MCF 10A (cell line): ENCODE measurements at regions not wholly inside any gene's neighbourhood (a gene's known extent, or its start where the extent isn't known, plus 50 kb on each side); places are given as distances from the start of the nearest gene placed in this dataset.

Source experiments
- BruUV-seq: library from RNA; stranded (reverse); fragments of 400-500 nt; replicated peaks from 2 replicates; lab custom pipeline; 2021; lab: Mats Ljungman, UMichigan
- CTCF ChIA-PET: fragments of 300-600 bp; sonication (Branson Sonifier 250); formaldehyde crosslinking; extraction: SDS; loops from one replicate; lab custom pipeline; 2021; ENCODE audit warnings: antibody characterized with exemption, inconsistent platforms; lab: Yijun Ruan, JAX
- POLR2A ChIA-PET: fragments of 300-600, 350-650 bp; sonication (Branson Sonifier 250); formaldehyde crosslinking; extraction: SDS; loops from one replicate; lab custom pipeline; 2020; ENCODE audit warnings: antibody characterized with exemption, inconsistent platforms; lab: Yijun Ruan, JAX
- DNase-seq: peaks from one replicate; pipeline ENCODE4 v3.0.0-alpha.2; 2018; ENCODE audit not compliant: unreplicated experiment
- H3K27ac Mint-ChIP-seq: one replicate; pipeline ENCODE4 v1.8.0; 2022; ENCODE audit warnings: mild to moderate bottlenecking, low read depth, mixed read lengths; ENCODE audit not compliant: unreplicated experiment
- H3K27me3 Mint-ChIP-seq: one replicate; pipeline ENCODE4 v1.8.0; 2022; ENCODE audit warnings: mixed read lengths; ENCODE audit not compliant: insufficient read depth, unreplicated experiment
- H3K36me3 Mint-ChIP-seq: one replicate; pipeline ENCODE4 v1.8.0; 2022; ENCODE audit warnings: mild to moderate bottlenecking, moderate library complexity, mixed read lengths; ENCODE audit not compliant: insufficient read depth, unreplicated experiment
- H3K4me1 Mint-ChIP-seq: one replicate; pipeline ENCODE4 v1.8.0; 2022; ENCODE audit warnings: mixed read lengths; ENCODE audit not compliant: insufficient read depth, unreplicated experiment
- H3K4me3 Mint-ChIP-seq: one replicate; pipeline ENCODE4 v1.8.0; 2022; ENCODE audit warnings: mild to moderate bottlenecking, moderate library complexity, mixed read lengths; ENCODE audit not compliant: unreplicated experiment
- H3K9me3 Mint-ChIP-seq: one replicate; pipeline ENCODE4 v1.8.0; 2022; ENCODE audit warnings: mixed read lengths; ENCODE audit not compliant: unreplicated experiment
- intact Hi-C: fragments of 100-400 bp; cut with micrococcal nuclease; formaldehyde crosslinking; loops from 2 replicates; pipeline ENCODE4 v1.14.1; 2022
- TF ChIP-seq, protein P1 (sequence below): fragments of 200-600 bp; IDR thresholded peaks from one replicate; pipeline ENCODE4 v1.8.0; 2022; ENCODE audit warnings: antibody characterized with exemption, mild to moderate bottlenecking; ENCODE audit not compliant: unreplicated experiment

DNA sequence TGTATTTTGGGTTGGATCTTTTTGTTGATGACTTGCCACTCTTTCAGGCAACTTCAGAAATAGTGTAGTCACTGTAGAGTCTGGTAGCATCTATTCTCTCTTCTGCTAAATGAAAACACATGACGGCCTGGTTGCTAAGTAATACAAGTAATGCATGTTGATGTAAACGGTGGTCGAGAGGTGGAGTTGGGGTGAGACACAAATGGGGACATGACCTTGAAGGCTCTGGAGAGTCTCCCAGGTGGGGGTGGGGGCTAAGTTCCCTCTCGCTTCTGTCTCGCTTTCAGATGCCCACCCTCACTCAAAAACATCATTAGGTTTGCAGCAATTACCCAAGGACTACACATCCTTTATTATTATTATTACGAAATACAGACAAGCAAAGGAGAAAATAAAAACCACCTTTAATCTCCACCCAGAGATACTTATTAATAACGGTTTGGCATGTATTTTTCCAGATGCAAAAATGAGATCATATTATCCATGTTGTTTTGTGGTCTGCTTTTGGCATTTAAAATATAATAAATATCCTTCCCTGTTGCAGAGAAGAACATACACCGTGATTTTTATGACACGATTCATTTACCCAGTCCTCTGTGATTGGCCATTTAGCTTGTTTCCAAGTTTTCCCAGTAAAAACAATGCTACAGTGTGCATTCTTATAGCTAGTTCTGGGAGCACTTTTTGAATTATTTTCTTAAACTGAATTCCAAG, 138.1 kb downstream of the MIS18A start:
- intact Hi-C loops: no loop called here
- Mint-ChIP-seq H3K27me3 (no peaks in the 10 kb centered on the region), H3K9me3 (peaks cover 12% of the 10 kb centered on the region), H3K4me1 (peaks cover 27% of the 10 kb centered on the region), H3K36me3 (no peaks in the 10 kb centered on the region), H3K4me3 (no peak overlapping the region), H3K27ac (no peak overlapping the region)
- BruUV-seq: no TSS peak
- TF ChIP-seq, protein P1, sequence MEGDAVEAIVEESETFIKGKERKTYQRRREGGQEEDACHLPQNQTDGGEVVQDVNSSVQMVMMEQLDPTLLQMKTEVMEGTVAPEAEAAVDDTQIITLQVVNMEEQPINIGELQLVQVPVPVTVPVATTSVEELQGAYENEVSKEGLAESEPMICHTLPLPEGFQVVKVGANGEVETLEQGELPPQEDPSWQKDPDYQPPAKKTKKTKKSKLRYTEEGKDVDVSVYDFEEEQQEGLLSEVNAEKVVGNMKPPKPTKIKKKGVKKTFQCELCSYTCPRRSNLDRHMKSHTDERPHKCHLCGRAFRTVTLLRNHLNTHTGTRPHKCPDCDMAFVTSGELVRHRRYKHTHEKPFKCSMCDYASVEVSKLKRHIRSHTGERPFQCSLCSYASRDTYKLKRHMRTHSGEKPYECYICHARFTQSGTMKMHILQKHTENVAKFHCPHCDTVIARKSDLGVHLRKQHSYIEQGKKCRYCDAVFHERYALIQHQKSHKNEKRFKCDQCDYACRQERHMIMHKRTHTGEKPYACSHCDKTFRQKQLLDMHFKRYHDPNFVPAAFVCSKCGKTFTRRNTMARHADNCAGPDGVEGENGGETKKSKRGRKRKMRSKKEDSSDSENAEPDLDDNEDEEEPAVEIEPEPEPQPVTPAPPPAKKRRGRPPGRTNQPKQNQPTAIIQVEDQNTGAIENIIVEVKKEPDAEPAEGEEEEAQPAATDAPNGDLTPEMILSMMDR: no peak
- ChIA-PET POLR2A (no interaction called here), CTCF (interaction anchor here (0.8 kb wide), 1 partner anchor 21 kb away, joined by 3 read pairs; no protein-coding TSS in a partner anchor)
- no peak for DNase-seq

DNA sequence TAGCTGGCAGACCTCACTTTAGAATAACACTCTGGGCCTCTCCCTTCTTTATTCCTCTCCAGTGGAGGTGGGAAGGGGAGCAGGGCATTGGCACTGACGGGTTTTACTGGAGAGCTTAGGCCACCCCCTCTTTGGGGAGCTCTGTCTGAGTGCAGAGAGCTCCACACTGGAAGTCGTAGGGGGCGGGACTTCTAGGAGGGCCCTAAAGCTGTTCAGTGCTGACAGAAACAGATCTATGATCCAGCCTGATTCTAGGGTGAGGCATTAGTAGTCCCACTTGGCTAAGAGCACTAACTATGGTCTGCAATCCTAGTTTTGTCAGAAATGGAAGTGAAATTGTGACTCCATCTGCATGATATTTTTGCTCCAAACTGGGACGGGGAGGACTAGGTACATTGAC, 138.7 kb downstream of the MIS18A start:
- intact Hi-C loops: no loop called here
- ChIA-PET POLR2A (no interaction called here), CTCF (interaction anchor here (0.6 to 0.8 kb wide), 2 partner anchors 20 to 21 kb away, joined by 3 read pairs; no protein-coding TSS in a partner anchor)
- no peak overlapping the region for H3K4me3 Mint-ChIP-seq
- H3K9me3 Mint-ChIP-seq: peaks cover 12% of the 10 kb centered on the region
- H3K27ac Mint-ChIP-seq: no peak overlapping the region
- DNase-seq: no peak
- TF ChIP-seq, protein P1: no peak
- BruUV-seq: no TSS peak
- no peaks in the 10 kb centered on the region for H3K36me3 Mint-ChIP-seq
- H3K27me3 Mint-ChIP-seq: no peaks in the 10 kb centered on the region
- peaks cover 32% of the 10 kb centered on the region for H3K4me1 Mint-ChIP-seq

DNA sequence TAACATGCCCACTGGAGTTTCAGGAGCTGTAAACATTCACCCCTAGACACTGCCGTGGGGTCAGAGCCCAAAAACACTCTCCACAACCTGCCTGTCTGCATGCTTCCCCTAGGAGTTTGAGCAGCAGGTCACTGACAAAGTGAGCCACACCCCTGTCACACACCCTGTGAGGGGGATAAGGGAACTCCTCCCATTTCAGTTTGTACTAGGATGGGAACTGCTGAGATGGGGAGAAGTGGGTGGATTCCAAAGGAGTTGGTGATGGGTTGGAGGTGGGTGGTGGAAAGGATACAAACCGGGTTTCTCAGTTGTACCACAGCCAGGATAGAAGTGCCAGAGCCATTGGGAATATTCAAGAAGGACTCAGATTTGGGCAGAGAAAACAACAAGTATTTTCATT, 140.2 kb downstream of the MIS18A start:
- POLR2A ChIA-PET: interaction anchor here (1.2 kb wide), 1 partner anchor 10 kb away, joined by 4 read pairs; no protein-coding TSS in a partner anchor
- Mint-ChIP-seq H3K9me3 (peaks cover 12% of the 10 kb centered on the region), H3K27me3 (no peaks in the 10 kb centered on the region), H3K36me3 (no peaks in the 10 kb centered on the region), H3K27ac (no peak overlapping the region), H3K4me3 (no peak overlapping the region), H3K4me1 (peaks cover 37% of the 10 kb centered on the region)
- CTCF ChIA-PET: interaction anchor here (0.7 to 1.1 kb wide), 2 partner anchors 8 to 26 kb away, joined by 3 to 4 read pairs; no protein-coding TSS in a partner anchor
- no TSS peak for BruUV-seq
- intact Hi-C loops: loop anchor here (5.0 to 10.0 kb wide), 2 partner anchors 116 to 351 kb away; no protein-coding TSS in a partner anchor
- no peak for DNase-seq
- TF ChIP-seq, protein P1: no peak

DNA sequence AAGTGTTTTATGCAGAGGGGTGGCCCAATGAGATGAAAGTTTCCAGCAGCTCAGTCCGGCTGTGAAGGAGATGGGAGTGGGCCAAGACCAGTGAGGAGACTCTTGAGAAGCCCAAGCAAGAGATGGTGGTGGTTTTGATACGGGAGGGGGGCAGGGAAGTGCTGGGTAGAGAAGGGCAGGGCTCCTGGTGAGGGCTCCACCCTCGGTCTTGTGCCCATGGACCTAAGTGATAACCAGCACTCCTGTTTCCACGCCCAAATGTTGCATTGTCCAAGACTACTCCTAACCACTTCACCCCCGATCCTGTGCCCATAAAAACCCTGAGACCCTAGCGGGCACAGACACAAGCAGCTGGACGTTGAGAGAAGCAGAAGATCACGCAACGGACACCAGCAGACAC, 140.9 kb downstream of the MIS18A start:
- POLR2A ChIA-PET: interaction anchor here (1.2 kb wide), 1 partner anchor 10 kb away, joined by 4 read pairs; no protein-coding TSS in a partner anchor
- peaks cover 12% of the 10 kb centered on the region for H3K9me3 Mint-ChIP-seq

More for the DNA sequence above, 140.9 kb downstream of the MIS18A start:
- CTCF ChIA-PET: interaction anchor here (1.1 kb wide), 1 partner anchor 9 kb away, joined by 4 read pairs; no protein-coding TSS in a partner anchor
- Mint-ChIP-seq H3K4me1 (peaks cover 37% of the 10 kb centered on the region), H3K27me3 (no peaks in the 10 kb centered on the region), H3K36me3 (no peaks in the 10 kb centered on the region), H3K27ac (no peak overlapping the region), H3K4me3 (no peak overlapping the region)
- DNase-seq: no peak
- TF ChIP-seq, protein P1: no peak
- intact Hi-C loops: loop anchor here (5.0 to 10.0 kb wide), 2 partner anchors 117 to 351 kb away; no protein-coding TSS in a partner anchor
- no TSS peak for BruUV-seq
